GM19328 (cell line): ENCODE measurements at regions not wholly inside any gene's neighbourhood (a gene's known extent, or its start where the extent isn't known, plus 50 kb on each side); places are given as distances from the start of the nearest gene placed in this dataset.
"Not testable (repeated sequence)": the region's sequence is repeated elsewhere in the genome, so short reads cannot be mapped to it uniquely, and the experiment has no call there.

Experiments used
- ATAC-seq: cut with Tn5 transposase; IDR thresholded peaks from one replicate; pipeline ENCODE4 v1.9.1; 2021; ENCODE audit warnings: mild to moderate bottlenecking, moderate library complexity; ENCODE audit not compliant: unreplicated experiment

DNA sequence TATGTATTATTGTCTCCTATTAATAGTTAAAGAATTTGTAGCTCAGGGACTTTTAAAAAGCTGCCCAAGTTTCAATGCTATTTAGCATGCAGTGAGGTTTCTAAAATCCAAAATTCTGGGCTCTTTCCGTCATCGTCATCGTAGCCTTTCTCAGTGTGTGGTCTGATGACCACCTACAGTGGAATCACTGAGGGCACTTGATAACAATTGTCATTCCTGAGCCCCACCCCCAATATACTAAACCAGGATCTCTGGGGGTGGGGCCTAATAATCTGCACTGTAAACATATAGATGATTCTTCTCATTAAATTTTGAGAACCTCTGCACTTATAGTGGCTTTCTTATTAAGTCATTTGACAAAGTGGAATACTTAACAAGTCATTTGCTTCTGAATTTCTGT lies 674.8 kb downstream of the PLPP3 start:
- no peak for ATAC-seq

DNA sequence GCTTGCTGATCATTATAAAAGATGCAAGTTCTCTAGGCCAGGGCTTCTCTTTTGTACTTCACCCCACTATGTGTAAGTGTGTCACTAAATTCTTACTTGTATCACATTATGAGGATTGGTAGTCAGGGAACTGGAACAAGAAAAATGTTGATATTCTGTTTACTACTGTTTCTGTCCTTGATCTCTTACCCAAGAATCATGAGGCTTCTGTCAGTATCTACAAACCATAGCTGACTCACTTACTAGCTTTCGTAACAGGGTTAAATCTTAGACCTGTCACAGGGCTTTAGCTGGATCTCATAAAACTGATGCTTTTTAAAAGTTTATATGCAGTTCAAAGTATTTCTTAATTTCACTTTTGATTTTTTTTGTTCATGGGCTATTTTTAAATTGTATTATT lies 681.2 kb downstream of the PLPP3 start:
- ATAC-seq = no peak

DNA sequence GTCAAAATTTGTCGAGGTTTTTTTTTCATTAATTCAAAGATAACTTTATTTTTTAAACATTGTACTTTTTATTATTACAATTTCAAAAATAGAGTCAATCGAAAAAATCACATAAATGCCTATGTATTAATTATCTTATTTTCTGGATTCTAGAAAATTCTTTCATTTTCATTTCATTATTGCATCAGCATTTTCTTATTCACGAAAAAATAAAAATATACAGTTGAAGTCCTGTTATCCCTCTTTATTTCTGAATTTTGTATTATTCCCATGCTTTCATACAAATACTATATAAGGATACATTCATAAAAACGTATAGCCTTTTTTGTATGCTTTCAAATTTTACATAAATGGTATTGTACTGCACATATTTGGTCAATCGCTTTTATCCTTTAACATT lies 681.0 kb upstream of the USP24 start:
- ATAC-seq = no peak

DNA sequence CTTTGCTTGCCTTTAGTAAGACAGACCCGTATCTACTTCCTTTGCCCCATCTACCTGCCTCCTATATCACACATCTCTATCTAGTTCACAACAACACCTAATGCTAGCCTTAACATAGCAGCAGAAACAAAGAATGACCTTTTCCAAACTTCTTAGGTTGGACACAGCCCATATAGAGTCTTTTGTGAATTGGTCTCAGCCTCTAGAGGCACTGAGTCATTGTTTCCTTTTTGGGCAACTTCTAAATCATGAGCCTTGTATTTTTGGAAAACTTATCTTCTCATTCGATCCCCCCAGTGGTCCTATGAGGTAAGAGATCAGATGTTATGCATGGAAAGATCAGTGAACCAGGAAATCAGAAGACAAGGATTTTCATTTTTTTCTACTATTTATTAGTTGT lies 679.4 kb upstream of the USP24 start:
- ATAC-seq = no peak

DNA sequence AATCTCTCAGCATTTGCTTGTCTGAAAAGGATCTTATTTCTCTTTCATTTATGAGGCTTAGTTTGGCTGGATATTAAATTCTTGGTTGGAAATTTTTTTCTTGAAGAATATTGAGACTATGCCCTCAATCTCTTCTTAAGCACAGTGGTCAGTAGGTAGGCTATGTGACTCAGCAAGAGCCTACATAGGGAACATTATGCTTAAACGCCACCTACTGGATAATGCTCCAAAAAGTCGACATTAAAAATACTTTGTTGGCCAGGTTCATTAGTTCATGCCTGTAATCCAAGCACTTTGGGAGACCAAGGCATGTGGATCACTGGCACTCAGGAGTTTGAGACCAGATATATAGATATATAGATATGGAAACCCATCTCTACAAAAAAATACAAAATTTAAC lies 678.0 kb upstream of the USP24 start:
- no peak for ATAC-seq

- no peak for ATAC-seq
Measured at GRCh38 chr1:55888685-55889317, 673.6 kb upstream of the USP24 start.

GRCh38 chr1:55886856-55887712 lies 671.9 kb upstream of the USP24 start:
- no peak for ATAC-seq

GRCh38 chr1:55885619-55886018 lies 670.5 kb upstream of the USP24 start:
- ATAC-seq = no peak

GRCh38 chr1:55882931-55883330 lies 667.8 kb upstream of the USP24 start:
- ATAC-seq = no peak

DNA sequence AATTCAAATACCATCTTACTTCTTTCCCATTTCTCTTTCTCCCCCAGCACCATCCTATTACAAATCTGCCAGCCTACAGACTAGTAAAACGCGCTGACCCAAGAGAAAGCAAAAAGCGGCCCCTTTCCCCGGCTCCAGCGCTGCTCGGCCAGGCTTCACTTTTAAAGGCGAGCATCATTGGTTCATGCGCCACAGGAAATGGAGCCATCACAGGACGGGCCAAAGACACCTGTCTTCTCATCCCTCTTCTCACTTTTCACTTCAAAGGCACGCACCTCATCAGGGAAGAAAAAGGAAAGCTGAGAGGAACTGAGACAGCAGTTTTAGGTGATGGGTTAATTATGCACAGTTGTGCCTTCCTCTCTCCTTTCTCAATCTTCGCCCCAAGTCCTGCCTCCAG lies 664.2 kb upstream of the USP24 start:
- no peak for ATAC-seq

DNA sequence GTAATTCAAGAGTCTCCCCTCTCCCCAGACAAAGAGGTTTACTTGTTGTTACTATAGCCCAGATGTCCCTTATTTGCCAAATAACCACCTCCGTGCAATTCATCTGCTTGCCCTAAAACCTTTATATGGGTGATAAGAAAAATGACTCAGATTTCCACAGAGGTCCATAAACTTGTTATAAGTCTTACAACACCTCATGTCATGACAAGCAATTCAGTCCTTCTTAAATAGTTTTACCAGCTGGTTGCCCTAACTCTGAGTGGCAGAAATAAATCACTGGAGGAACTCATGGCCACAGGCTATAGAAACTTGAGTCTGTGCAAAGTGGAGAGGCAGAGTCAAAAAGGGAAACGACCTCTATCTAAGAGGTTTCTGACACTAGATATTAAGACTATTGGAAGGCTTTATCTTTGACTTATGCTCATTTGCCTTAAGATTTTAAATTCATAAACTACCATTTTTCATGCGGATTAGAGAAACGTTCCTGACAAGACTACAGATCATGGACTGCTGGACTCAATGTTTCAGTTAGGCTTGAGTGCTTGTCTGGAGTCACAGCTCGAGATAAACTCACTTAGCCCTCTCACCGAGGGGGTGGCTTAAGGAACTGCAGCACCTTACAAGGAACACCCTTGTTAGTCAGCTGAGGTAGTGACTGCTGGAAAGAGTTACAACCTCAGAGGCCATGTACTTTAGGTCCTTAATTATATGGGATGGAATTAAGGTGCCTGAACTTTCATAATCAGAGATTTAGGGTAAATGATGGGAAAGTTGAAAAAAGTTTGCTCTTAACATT lies 662.5 kb upstream of the USP24 start:
- no peak for ATAC-seq

DNA sequence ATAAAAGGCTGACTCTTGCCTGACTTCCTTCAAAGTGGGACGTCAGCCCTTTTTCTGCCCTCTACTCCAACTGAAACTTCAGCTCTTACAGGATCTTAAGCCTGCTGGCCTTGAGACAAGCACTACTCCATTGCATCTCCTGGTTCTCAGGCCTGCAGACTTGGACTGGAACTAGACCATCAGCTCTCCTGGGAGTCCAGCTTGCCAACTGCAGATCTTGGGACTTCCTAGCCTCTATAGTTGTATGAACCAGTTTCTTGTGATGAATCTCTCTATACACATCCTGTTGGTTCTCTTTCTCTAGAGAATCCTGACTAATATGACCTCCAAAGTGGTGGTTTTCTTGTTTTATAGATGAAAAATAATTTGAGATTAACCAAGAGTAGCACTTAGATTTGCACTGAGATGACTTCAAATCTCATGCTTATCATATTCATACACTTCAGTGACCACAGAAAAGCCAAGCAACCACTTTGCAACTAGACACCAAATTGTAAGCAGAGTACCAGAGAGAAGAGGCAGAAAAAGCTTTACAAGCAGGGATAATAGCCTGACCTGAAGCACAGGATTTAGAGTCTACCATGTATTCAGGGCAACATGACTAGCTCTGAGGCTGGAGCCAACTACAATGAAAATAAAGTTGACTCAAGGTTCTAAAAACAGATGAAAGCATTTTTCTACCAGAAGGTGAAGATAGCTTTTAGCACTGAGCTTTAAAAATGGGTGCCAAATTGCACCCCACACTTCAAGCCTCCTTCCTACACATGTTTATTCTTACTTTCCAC lies 661.3 kb upstream of the USP24 start:
- no peak for ATAC-seq

DNA sequence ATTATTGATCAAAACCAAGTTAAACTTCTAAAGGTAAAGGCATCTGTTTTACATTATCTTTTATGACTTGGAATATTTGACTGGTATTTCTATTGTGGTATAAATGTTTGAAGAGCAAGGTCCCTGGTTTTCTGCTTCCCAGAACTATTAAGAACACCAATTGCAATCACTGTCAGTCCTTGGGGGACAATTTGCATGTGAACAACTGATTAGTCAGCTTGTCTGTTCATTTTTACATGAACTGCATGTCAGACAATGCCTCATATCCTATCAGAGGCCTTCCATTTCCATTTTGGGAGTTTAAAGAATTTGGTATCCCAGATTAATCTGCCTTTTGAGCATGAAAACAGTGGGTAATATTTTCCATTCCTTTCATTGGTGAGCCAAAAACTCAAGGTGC lies 654.9 kb upstream of the USP24 start:
- ATAC-seq = no peak

DNA sequence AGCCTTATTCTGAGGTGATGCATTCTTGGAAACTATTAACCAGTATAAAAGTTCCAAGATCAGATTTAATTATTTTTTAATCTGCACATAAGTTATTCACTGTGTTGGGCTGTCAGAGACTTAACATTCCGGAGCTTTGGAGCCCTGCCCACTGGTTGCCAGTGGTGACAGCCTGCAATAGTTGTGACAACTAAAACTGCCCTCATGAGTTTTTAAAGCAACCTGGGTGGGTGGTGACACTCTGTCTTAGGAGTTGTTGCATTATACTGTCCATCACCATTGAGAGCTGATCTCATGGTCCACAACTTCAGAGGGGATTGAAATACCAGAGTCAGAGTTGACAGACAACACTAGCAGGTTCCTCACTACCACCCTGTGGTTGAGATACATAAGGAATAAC lies 653.9 kb upstream of the USP24 start:
- no peak for ATAC-seq

DNA sequence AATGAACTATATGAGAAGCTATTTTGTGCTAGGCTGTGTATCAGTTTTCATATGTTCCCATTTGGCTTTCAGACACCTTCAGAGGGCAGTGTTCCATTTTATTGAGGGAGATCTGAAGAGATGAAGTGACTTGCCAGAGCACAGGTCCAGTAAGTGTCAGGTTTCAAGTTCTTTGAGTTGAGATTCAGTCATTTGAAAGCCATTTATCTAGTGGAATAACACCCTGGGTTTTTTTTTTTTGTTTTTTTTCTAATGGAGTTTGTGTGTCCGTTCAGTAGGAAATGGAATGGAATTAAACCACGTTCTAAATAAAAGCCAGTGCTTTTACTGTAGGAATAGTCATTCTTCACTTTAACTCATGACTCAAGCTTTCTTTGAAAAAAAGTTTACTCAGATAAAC lies 652.9 kb upstream of the USP24 start:
- ATAC-seq = no peak

- ATAC-seq = no peak
Measured at GRCh38 chr1:55867304-55867843, 652.2 kb upstream of the USP24 start.

DNA sequence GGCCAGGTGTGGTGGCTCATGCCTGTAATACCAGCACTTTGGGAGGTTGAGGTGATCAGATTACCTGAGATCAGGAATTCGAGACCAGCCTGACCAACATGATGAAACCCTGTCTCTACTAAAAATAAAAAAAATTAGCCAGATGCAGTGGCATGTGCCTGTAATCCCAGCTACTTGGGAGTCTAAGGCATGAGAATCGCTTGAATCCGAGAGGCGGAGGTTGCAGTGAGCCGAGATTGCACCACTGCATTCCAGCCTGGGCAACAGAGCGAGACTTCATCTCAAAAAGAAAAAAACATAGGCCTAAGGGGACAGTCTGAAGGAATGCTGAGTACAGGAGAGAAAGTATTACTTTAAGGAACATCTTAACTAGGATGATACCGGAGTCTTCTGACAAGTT lies 650.6 kb upstream of the USP24 start:
- ATAC-seq = not testable (repeated sequence)

GRCh38 chr1:55864251-55864650 lies 649.1 kb upstream of the USP24 start:
- ATAC-seq = no peak

DNA sequence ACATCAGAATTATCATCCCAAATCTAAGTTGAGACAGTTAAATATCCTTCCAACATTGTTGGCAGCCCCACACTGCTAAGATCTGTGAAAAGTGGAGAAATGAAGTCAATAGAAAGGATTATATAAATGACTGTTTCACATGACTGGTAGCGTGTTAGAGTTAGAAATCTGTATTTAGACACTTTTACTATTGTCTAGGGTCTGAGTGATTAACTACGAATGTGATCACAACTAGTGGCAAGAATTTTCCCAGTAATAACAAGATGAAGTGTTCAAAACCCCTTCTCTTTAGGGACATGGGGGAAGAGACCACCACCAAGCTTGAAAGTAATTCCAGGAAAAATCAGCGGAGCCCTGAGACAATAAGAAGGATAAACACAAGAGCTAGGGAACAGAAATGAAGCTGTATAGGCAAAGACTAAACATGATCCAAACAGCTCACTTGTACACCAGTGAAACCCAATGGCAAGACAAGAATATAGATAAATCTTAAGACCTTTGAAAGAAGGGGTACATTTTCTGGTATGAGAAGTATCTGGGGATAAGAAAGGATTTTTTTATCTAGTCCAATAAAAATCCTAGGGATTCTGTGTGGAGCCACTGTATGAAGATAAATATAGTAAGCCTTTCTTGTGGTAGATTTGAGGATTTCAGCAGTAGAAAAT lies 646.6 kb upstream of the USP24 start:
- ATAC-seq = no peak

GRCh38 chr1:55860798-55861519 lies 645.8 kb upstream of the USP24 start:
- ATAC-seq = no peak
